ENCODE measurements at regions not wholly inside any gene's neighbourhood (a gene's known extent, or its start where the extent isn't known, plus 50 kb on each side); places are given as distances from the start of the nearest gene placed in this dataset.

- no peak for TF ChIP-seq KLF10 (tag by site-specific recombination; IDR thresholded peaks at IDR 0.05)
- no peak for TF ChIP-seq ZNF398 (tag by site-specific recombination; IDR thresholded peaks at IDR 0.05)
- no peak for TF ChIP-seq CTCF (tag by site-specific recombination; IDR thresholded peaks at IDR 0.05)
- TF ChIP-seq PRDM1 (tag by site-specific recombination; IDR thresholded peaks at IDR 0.05) = no peak
- no peak for TF ChIP-seq ZBTB7A (tag by site-specific recombination; IDR thresholded peaks at IDR 0.05; ENCODE audit: low read depth)
Observed at GRCh38 chr6:122052346-122052900, 347.0 kb upstream of the HSF2 start.
